HepG2 (cell line): ENCODE measurements at regions not wholly inside any gene's neighbourhood (a gene's known extent, or its start where the extent isn't known, plus 50 kb on each side); places are given as distances from the start of the nearest gene placed in this dataset.

Experiments used
- ATAC-seq: fragments of 200-7000 bp; cut with Tn5 transposase; 3 replicates; pipeline ENCODE4 v1.9.1; 2020; ENCODE audit warnings: mild to moderate bottlenecking, moderate library complexity
- BruUV-seq: library from RNA; stranded (reverse); fragments of 400-500 nt; replicated peaks from 2 replicates; lab custom pipeline; 2021; lab: Mats Ljungman, UMichigan
- CTCF ChIA-PET: fragments of 300-600 bp; formaldehyde crosslinking; extraction: SDS; loops from one replicate; lab custom pipeline; 2021; ENCODE audit warnings: low total read pairs, inconsistent platforms, low intra/inter-chr PET ratio; lab: Yijun Ruan, JAX
- POLR2A ChIA-PET: fragments of 350-600 bp; sonication (Branson Sonifier 250); formaldehyde crosslinking; loops from one replicate; lab custom pipeline; 2020; ENCODE audit warnings: antibody characterized with exemption, inconsistent platforms; lab: Yijun Ruan, JAX
- DNase-seq: peaks from one replicate; pipeline ENCODE4 v3.0.0-alpha.2; 2015; ENCODE audit warnings: low spot score
- FAIRE-seq: peaks from 3 replicates; lab custom pipeline; 2011; peaks lifted over from hg19 to GRCh38; lab: Jason Lieb, UNC
- H2AFZ ChIP-seq: one replicate; pipeline ENCODE4 v1.6.1; 2011; ENCODE audit warnings: low read length, inconsistent platforms
- H3K27ac ChIP-seq: fragments of 300-600 bp; 3 replicates; pipeline ENCODE4 v1.8.0; 2011; ENCODE audit warnings: mixed run types, mild to moderate bottlenecking, mixed read lengths, low read length, inconsistent platforms; ENCODE audit not compliant: insufficient read depth; ENCODE audit errors: extremely low read length
- H3K27me3 ChIP-seq, 2 experiments: fragments of 200-600 bp in 1 of 2; 2 replicates in 1 of 2; 3 replicates in 1 of 2; pipeline versions ENCODE4 v1.6.0 to v1.8.0; 2011; ENCODE audit warnings: low read length in 2 of 2, mild to moderate bottlenecking in 2 of 2, moderate library complexity in 2 of 2, inconsistent platforms in 1 of 2; ENCODE audit not compliant: insufficient read depth in 2 of 2, control insufficient read depth in 1 of 2
- H3K36me3 ChIP-seq, 2 experiments: fragments of 200-600 bp in 1 of 2; replicated peaks in 1 of 2; 2 replicates in 1 of 2; 3 replicates in 1 of 2; pipeline versions ENCODE4 v1.5.1 to v1.8.0; 2011; ENCODE audit warnings: low read length in 2 of 2, inconsistent platforms in 1 of 2; ENCODE audit not compliant: insufficient read depth in 2 of 2, control insufficient read depth in 1 of 2
- H3K4me1 ChIP-seq: 2 replicates; pipeline ENCODE4 v1.5.1; 2012; ENCODE audit warnings: low read length, inconsistent platforms; ENCODE audit not compliant: insufficient read depth
- H3K4me2 ChIP-seq: 2 replicates; pipeline ENCODE4 v1.6.0; 2011; ENCODE audit warnings: low read depth, low read length, inconsistent platforms
- H3K4me3 ChIP-seq, 3 experiments: fragments of 200-600 bp in 1 of 3; sonication (generic), shearing (Covaris generic) in 1 of 3; replicated peaks in 1 of 3; 2 replicates each; pipeline ENCODE4 v1.5.1; 2011 to 2016; ENCODE audit warnings: low read length in 3 of 3, inconsistent platforms in 2 of 3, low read depth in 2 of 3, mild to moderate bottlenecking in 2 of 3, control low read depth in 1 of 3, mixed read lengths in 1 of 3; ENCODE audit not compliant: insufficient read depth in 1 of 3
- H3K79me2 ChIP-seq: one replicate; pipeline ENCODE4 v1.6.1; 2011; ENCODE audit warnings: low read length, inconsistent platforms; ENCODE audit not compliant: insufficient read depth
- H3K9ac ChIP-seq: 2 replicates; pipeline ENCODE4 v1.6.0; 2011; ENCODE audit warnings: mild to moderate bottlenecking, low read depth, low read length, inconsistent platforms; ENCODE audit not compliant: insufficient read depth
- H3K9me3 ChIP-seq: 2 replicates; pipeline ENCODE4 v1.5.1; 2012; ENCODE audit warnings: mild to moderate bottlenecking, low read length
- H4K20me1 ChIP-seq: 2 replicates; pipeline ENCODE4 v1.6.0; 2011; ENCODE audit warnings: inconsistent platforms, mild to moderate bottlenecking, low read length, moderate library complexity; ENCODE audit not compliant: insufficient read depth
- BRD4 ChIP-seq: sonication (generic); formaldehyde crosslinking; IDR thresholded peaks from 2 replicates; pipeline ENCODE4 v1.4.0; 2020; ENCODE audit warnings: missing genetic modification reagents
- FOXK1 ChIP-seq: sonication (generic); formaldehyde crosslinking; IDR thresholded peaks from 2 replicates; pipeline ENCODE4 v1.4.0; 2020; ENCODE audit warnings: low read depth, missing genetic modification reagents, borderline replicate concordance
- ISX ChIP-seq: sonication (generic); formaldehyde crosslinking; conservative IDR thresholded peaks from 2 replicates; pipeline ENCODE4 v1.5.0; 2020; ENCODE audit warnings: missing genetic modification reagents
- KLF16 ChIP-seq, 2 experiments: sonication (generic) in 1 of 2; formaldehyde crosslinking in 1 of 2; IDR thresholded peaks; 2 replicates each; pipeline versions ENCODE4 v1.6.1 to v1.8.0; 2016 to 2023; ENCODE audit warnings: missing genetic modification reagents in 2 of 2, missing compliant biosample characterization in 1 of 2
- NPAS2 ChIP-seq: sonication (generic); formaldehyde crosslinking; IDR thresholded peaks from 2 replicates; pipeline ENCODE4 v1.8.0; 2022; ENCODE audit warnings: mild to moderate bottlenecking, missing genetic modification reagents, borderline replicate concordance
- PLRG1 ChIP-seq: fragments of 450-650 bp; conservative IDR thresholded peaks from 2 replicates; pipeline ENCODE4 v1.6.1; 2016
- RFXANK ChIP-seq: IDR thresholded peaks from 2 replicates; pipeline ENCODE4 v1.6.1; 2016
- TBX2 ChIP-seq: sonication (generic); formaldehyde crosslinking; IDR thresholded peaks from 2 replicates; pipeline ENCODE4 v1.5.0; 2020; ENCODE audit warnings: missing genetic modification reagents, mild to moderate bottlenecking, borderline replicate concordance
- ZFP90 ChIP-seq: sonication (generic); formaldehyde crosslinking; IDR thresholded peaks from 2 replicates; pipeline ENCODE4 v1.8.0; 2022; ENCODE audit warnings: missing genetic modification reagents, mild to moderate bottlenecking, inconsistent platforms, borderline replicate concordance
- ZNF44 ChIP-seq: sonication (generic); formaldehyde crosslinking; IDR thresholded peaks from 2 replicates; pipeline ENCODE4 v1.5.1; 2020; ENCODE audit warnings: mild to moderate bottlenecking, missing genetic modification reagents
- ZNF773 ChIP-seq: sonication (generic); formaldehyde crosslinking; IDR thresholded peaks from 2 replicates; pipeline ENCODE4 v1.4.0; 2020; ENCODE audit warnings: missing genetic modification reagents, borderline replicate concordance
- ZNF777 ChIP-seq: sonication (generic); formaldehyde crosslinking; IDR thresholded peaks from 2 replicates; pipeline ENCODE4 v1.4.0; 2020; ENCODE audit warnings: missing genetic modification reagents
- WGBS: methylation state at CpG from one replicate; pipeline ENCODE4 v1.1.6; 2017; ENCODE audit warnings: low lambda C conversion rate; 5-methylcytosine and 5-hydroxymethylcytosine counted together
- in situ Hi-C: cut with HindIII; loops from 2 replicates; pipeline ENCODE4 v1.10.0; 2017; ENCODE audit warnings: low pct_unique_long_range_greater_than_20kb; ENCODE audit not compliant: extremely low pct_ligation_motif_present
- intact Hi-C: fragments of 100-400 bp; cut with micrococcal nuclease; formaldehyde crosslinking; loops from one replicate; pipeline ENCODE4 v1.10.0; 2022; ENCODE audit not compliant: unreplicated experiment
- TF ChIP-seq, protein P1 (sequence below): sonication (generic); formaldehyde crosslinking; IDR thresholded peaks from 2 replicates; pipeline ENCODE4 v1.5.1; 2020; ENCODE audit warnings: missing genetic modification reagents, mild to moderate bottlenecking, borderline replicate concordance
- TF ChIP-seq, protein P2 (sequence below): fragments of 450-650 bp; IDR thresholded peaks from 2 replicates; pipeline ENCODE4 v1.6.1; 2017
- TF ChIP-seq, protein P3 (sequence below): sonication (generic); formaldehyde crosslinking; IDR thresholded peaks from 2 replicates; pipeline ENCODE4 v1.8.1; 2023; ENCODE audit warnings: mild to moderate bottlenecking, moderate library complexity, missing genetic modification reagents

DNA sequence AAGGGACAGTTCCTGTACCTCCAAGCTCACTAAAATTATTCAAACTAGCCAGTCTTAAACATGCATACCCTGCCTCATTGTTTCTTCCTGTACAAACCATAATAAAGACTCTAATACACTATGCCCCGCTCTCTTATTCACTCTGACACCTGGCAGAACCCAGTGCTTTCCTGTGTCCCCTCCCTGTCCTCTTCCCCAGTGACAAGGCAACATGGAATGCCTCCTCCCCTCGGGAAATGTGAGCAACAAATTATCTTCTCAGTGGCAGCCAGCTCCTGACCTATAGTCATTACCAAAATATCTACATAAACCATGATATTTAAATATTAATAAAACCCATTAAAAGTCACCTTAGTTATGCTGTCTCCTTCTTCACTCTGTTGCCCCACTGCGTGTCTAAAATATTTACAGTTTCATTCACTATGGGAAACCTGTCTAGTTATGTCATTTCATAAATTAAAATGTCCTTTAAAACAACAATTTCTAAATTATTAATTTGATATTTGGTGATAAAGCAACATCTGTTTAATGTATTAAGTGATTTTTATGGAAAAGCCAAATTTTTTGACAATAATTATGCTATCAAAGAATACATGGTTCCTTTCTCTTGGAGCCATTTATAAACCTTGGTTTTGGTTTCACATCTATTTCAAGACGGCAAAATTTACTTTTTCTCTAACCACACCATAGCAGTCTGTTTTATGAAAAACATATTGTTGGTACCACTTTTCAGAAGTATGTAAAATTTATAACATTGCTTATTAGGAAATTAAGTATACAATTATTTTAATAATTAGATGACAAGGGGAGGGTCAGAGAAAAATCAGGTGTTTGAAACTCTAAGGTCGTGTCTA is 1355.2 kb downstream of the XPNPEP1 start:
- TF ChIP-seq FOXK1 (CRISPR knock-in tag) (no peak), ZFP90 (CRISPR knock-in tag) (no peak), PLRG1 (no peak), RFXANK (CRISPR knock-in tag) (no peak), NPAS2 (CRISPR knock-in tag) (no peak), ZNF773 (CRISPR knock-in tag) (no peak), BRD4 (CRISPR knock-in tag) (no peak), ZNF777 (no peak), TBX2 (CRISPR knock-in tag) (no peak), ZNF44 (no peak), KLF16 (CRISPR knock-in tag; IDR thresholded peaks at IDR 0.05) (no peak), ISX (CRISPR knock-in tag) (no peak)
- TF ChIP-seq, protein P1, sequence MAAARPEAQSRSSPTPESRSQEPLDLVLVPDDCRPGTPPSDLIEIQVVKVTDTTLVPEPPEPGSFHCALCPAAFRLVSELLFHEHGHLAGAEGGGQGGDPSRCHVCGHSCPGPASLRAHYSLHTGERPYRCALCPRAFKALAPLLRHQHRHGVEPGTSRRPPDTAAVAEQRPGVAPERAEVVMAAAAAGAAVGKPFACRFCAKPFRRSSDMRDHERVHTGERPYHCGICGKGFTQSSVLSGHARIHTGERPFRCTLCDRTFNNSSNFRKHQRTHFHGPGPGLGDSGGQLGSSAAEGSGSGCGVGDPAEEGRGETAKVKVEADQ (CRISPR knock-in tag), result no peak
- TF ChIP-seq, protein P2, sequence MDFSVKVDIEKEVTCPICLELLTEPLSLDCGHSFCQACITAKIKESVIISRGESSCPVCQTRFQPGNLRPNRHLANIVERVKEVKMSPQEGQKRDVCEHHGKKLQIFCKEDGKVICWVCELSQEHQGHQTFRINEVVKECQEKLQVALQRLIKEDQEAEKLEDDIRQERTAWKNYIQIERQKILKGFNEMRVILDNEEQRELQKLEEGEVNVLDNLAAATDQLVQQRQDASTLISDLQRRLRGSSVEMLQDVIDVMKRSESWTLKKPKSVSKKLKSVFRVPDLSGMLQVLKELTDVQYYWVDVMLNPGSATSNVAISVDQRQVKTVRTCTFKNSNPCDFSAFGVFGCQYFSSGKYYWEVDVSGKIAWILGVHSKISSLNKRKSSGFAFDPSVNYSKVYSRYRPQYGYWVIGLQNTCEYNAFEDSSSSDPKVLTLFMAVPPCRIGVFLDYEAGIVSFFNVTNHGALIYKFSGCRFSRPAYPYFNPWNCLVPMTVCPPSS, result no peak
- TF ChIP-seq, protein P3, sequence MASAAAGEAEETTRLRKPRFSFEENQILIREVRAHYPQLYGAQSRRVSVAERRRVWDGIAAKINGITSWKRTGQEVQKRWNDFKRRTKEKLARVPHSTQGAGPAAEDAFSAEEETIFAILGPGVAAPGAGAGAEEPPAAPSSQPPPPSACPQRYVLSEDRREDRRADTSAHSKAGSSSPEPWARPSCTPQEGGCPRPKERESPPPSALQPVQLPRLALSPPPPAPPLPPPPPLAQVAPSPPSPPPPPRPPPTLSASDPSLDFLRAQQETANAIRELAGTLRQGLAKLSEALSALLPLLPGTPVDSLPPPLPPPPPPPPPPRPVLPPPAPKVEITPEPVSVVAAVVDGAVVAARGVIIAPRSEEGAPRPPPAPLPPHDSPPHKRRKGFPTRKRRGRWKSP (CRISPR knock-in tag), result no peak
- no peak overlapping the region for H3K4me3 ChIP-seq
- DNase-seq (no peak), FAIRE-seq (no peak), ATAC-seq (no peak)
- no peaks in the 10 kb centered on the region for H3K27me3 ChIP-seq
- ChIA-PET POLR2A (no interaction called here), CTCF (no interaction called here)
- no peaks in the 10 kb centered on the region for H3K79me2 ChIP-seq
- no peak overlapping the region for H2AFZ ChIP-seq
- 13% methylated on average over 5 of the region's 5 CpGs for WGBS
- intact Hi-C loops, result no loop called here
- H3K9ac ChIP-seq, result no peak overlapping the region
- H3K36me3 ChIP-seq, result no peaks in the 10 kb centered on the region
- H3K4me2 ChIP-seq, result no peak overlapping the region
- no peaks in the 10 kb centered on the region for H3K4me1 ChIP-seq
- in situ Hi-C loops, result no loop called here
- BruUV-seq, result no TSS peak
- no peaks in the 10 kb centered on the region for H4K20me1 ChIP-seq
- H3K27ac ChIP-seq, result no peak overlapping the region
- H3K9me3 ChIP-seq, result peaks cover 16% of the 10 kb centered on the region
